Mucosa of stomach (tissue), 1 donor: ENCODE measurements at regions not wholly inside any gene's neighbourhood (a gene's known extent, or its start where the extent isn't known, plus 50 kb on each side); places are given as distances from the start of the nearest gene placed in this dataset.

Source experiments
- H3K27me3 ChIP-seq: one replicate; pipeline ENCODE4 v1.7.0; 2013; ENCODE audit warnings: mild to moderate bottlenecking, low read length; ENCODE audit not compliant: control insufficient read depth, insufficient read depth
- H3K36me3 ChIP-seq: one replicate; pipeline ENCODE4 v1.7.0; 2013; ENCODE audit warnings: low read length; ENCODE audit not compliant: control insufficient read depth, insufficient read depth
- H3K4me1 ChIP-seq: one replicate; pipeline ENCODE4 v1.7.0; 2013; ENCODE audit warnings: mild to moderate bottlenecking, low read length; ENCODE audit not compliant: control insufficient read depth, insufficient read depth
- H3K4me3 ChIP-seq: one replicate; pipeline ENCODE4 v1.7.0; 2013; ENCODE audit warnings: low read length
- H3K9ac ChIP-seq: one replicate; pipeline ENCODE4 v1.7.0; 2013; ENCODE audit warnings: mild to moderate bottlenecking, low read length, moderate library complexity
- H3K9me3 ChIP-seq: one replicate; pipeline ENCODE4 v1.7.0; 2013; ENCODE audit warnings: mild to moderate bottlenecking, low read length, moderate library complexity; ENCODE audit not compliant: control insufficient read depth
- donor health status: Pancreatic carcinoma.

- Histone ChIP-seq H3K27me3 (peaks cover 6% of the 10 kb centered on the region), H3K4me1 (no peaks in the 10 kb centered on the region), H3K36me3 (no peaks in the 10 kb centered on the region)
These were observed 68.9 kb downstream of the NCR2 start for GRCh38 chr6:41404182-41404845.

GRCh38 chr6:41405941-41406727 lies 70.7 kb downstream of the NCR2 start:
- peaks cover 9% of the 10 kb centered on the region for H3K27me3 ChIP-seq
- H3K9me3 ChIP-seq: no peaks in the 10 kb centered on the region
- no peak overlapping the region for H3K9ac ChIP-seq
- H3K36me3 ChIP-seq: no peaks in the 10 kb centered on the region
- H3K4me3 ChIP-seq: no peak overlapping the region
- no peaks in the 10 kb centered on the region for H3K4me1 ChIP-seq

More at GRCh38 chr6:41404182-41404845, 68.9 kb downstream of the NCR2 start:
- Histone ChIP-seq H3K9ac (no peak overlapping the region), H3K4me3 (no peak overlapping the region), H3K9me3 (no peaks in the 10 kb centered on the region)

GRCh38 chr6:41406728-41407489 lies 71.5 kb downstream of the NCR2 start:
- H3K27me3 ChIP-seq: peaks cover 14% of the 10 kb centered on the region

DNA sequence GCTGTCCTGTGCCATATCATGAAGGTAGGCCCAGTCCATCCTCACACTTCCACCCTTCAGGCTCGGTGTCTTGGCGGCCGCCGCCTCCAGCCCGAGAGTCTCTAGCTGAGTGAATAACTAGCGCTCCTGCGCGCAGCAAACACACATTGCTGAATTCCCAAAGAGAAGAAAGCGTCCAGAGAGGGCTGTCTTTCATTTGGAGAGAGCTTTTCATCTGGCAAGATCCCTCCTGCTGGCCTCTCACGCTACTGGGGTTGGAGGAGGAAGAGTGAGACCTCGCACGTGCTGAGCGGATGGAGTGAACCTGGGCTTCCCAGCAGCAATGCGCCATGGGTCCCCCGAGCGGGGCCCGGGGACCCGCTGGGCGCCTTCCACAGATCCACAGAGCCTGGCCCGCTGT lies 73.2 kb downstream of the NCR2 start:
- Histone ChIP-seq H3K9ac (no peak overlapping the region), H3K36me3 (no peaks in the 10 kb centered on the region), H3K4me3 (no peak overlapping the region), H3K4me1 (no peaks in the 10 kb centered on the region), H3K27me3 (peaks cover 16% of the 10 kb centered on the region), H3K9me3 (no peaks in the 10 kb centered on the region)

More at GRCh38 chr6:41406728-41407489, 71.5 kb downstream of the NCR2 start:
- H3K9me3 ChIP-seq: no peaks in the 10 kb centered on the region
- H3K4me1 ChIP-seq: no peaks in the 10 kb centered on the region
- H3K9ac ChIP-seq: no peak overlapping the region
- no peak overlapping the region for H3K4me3 ChIP-seq
- H3K36me3 ChIP-seq: no peaks in the 10 kb centered on the region

- Histone ChIP-seq H3K27me3 (peaks cover 20% of the 10 kb centered on the region), H3K9ac (no peak overlapping the region), H3K4me1 (no peaks in the 10 kb centered on the region), H3K9me3 (no peaks in the 10 kb centered on the region), H3K4me3 (no peak overlapping the region), H3K36me3 (no peaks in the 10 kb centered on the region)
These were observed 73.6 kb downstream of the NCR2 start for GRCh38 chr6:41408982-41409381.

DNA sequence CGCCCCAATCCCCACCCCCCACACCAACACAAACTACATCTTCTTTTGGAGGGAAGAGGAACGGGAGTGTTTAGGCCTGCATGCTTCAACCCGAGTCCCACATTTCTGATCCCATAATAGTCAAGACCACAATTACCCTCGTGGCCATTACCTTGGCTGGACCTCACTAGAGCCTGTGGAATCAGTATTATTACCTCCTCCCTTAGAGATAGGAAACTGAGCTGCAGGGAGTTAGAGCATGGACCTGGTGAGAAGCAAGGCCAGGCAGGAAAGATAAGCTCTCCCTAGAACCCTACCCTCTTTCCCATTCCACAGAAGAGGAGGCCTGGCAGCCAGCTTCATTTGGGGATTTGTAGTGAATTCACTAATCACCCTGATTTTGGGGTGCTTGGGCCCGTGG lies 74.1 kb downstream of the NCR2 start:
- no peaks in the 10 kb centered on the region for H3K9me3 ChIP-seq
- H3K4me1 ChIP-seq: no peaks in the 10 kb centered on the region
- peaks cover 23% of the 10 kb centered on the region for H3K27me3 ChIP-seq
- H3K4me3 ChIP-seq: no peak overlapping the region
- H3K36me3 ChIP-seq: no peaks in the 10 kb centered on the region
- H3K9ac ChIP-seq: no peak overlapping the region

DNA sequence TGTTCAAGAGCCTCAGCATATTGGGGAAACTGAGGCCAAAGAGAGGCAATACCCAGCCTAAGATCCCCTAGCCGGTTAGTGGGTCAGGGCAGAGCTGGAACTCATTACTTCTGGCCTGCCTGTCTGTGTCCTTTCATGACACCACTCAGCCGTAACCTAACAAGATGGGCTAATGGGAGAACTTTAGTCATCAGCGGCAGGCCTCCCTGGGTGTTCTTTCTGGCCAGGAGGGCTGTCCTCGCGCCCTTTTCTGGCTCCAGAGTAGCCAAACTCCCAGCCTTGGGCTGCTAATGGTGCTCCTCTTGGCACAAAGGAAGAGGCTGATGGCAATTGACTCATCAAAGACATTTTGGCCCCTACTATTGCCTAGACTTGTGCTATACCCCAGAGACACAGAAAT lies 76.6 kb downstream of the NCR2 start:
- H3K36me3 ChIP-seq: no peaks in the 10 kb centered on the region
- H3K9me3 ChIP-seq: no peaks in the 10 kb centered on the region
- H3K27me3 ChIP-seq: peaks cover 40% of the 10 kb centered on the region
- peaks cover 2% of the 10 kb centered on the region for H3K4me1 ChIP-seq
- H3K9ac ChIP-seq: no peak overlapping the region
- no peak overlapping the region for H3K4me3 ChIP-seq

DNA sequence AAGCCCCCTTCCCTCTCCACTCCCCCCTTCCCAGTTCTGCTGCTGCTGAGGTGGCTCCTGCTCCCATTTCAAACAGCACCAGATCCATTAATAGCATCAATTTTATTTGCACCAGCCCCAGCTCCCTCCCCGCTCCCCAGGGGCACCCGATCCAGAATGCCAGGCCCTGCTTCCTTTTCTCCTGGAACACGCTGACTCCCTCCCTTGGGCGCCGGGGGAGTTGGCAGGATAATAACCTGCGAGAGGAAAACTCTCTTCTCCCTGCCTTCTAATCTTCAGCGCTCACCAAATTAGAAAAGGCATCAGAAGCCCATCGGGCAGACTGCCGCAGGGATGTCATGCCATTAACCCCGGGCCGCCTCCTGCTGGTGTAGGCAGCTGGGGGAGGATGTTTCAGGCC lies 77.8 kb downstream of the NCR2 start:
- Histone ChIP-seq H3K9ac (no peak overlapping the region), H3K9me3 (no peaks in the 10 kb centered on the region), H3K4me3 (no peak overlapping the region), H3K4me1 (peaks cover 14% of the 10 kb centered on the region), H3K36me3 (no peaks in the 10 kb centered on the region), H3K27me3 (peaks cover 37% of the 10 kb centered on the region)

GRCh38 chr6:41416501-41416837 lies 81.1 kb downstream of the NCR2 start:
- no peaks in the 10 kb centered on the region for H3K36me3 ChIP-seq
- H3K9me3 ChIP-seq: no peaks in the 10 kb centered on the region
- H3K27me3 ChIP-seq: peaks cover 31% of the 10 kb centered on the region
- H3K4me1 ChIP-seq: peaks cover 15% of the 10 kb centered on the region
- no peak overlapping the region for H3K4me3 ChIP-seq
- H3K9ac ChIP-seq: no peak overlapping the region

- Histone ChIP-seq H3K27me3 (peaks cover 23% of the 10 kb centered on the region), H3K9me3 (no peaks in the 10 kb centered on the region), H3K9ac (no peak overlapping the region), H3K4me1 (peaks cover 15% of the 10 kb centered on the region), H3K36me3 (no peaks in the 10 kb centered on the region), H3K4me3 (no peak overlapping the region)
These were observed 83.3 kb downstream of the NCR2 start for GRCh38 chr6:41418741-41419140.

DNA sequence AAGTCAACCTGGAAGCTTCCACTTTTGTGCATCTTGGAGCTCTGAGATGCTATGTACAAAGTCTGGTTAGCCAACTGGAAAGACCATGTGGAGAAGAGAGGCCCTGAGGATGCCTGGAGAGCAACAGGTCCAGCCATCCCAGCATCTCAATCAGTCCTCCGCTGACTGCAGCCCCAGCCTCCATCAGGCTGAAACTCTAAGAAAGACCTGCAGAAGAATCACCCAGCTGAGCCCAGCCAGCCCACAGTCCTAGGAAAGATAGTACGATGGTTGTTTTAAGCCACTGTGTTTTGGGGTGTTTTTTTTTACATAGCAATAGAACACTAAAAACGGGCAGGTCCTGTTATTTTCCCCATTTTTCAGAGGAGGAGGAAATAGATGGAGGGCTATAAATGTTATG lies 84.0 kb downstream of the NCR2 start:
- Histone ChIP-seq H3K27me3 (peaks cover 19% of the 10 kb centered on the region), H3K9me3 (no peaks in the 10 kb centered on the region), H3K9ac (no peak overlapping the region), H3K4me1 (peaks cover 19% of the 10 kb centered on the region), H3K36me3 (no peaks in the 10 kb centered on the region), H3K4me3 (no peak overlapping the region)

- Histone ChIP-seq H3K27me3 (peaks cover 11% of the 10 kb centered on the region), H3K4me1 (peaks cover 23% of the 10 kb centered on the region)
These were observed 84.8 kb downstream of the NCR2 start for GRCh38 chr6:41420186-41420585.

More at GRCh38 chr6:41420186-41420585, 84.8 kb downstream of the NCR2 start:
- no peak overlapping the region for H3K9ac ChIP-seq
- no peaks in the 10 kb centered on the region for H3K36me3 ChIP-seq
- no peaks in the 10 kb centered on the region for H3K9me3 ChIP-seq
- no peak overlapping the region for H3K4me3 ChIP-seq
